ENCODE measurements at regions not wholly inside any gene's neighbourhood (a gene's known extent, or its start where the extent isn't known, plus 50 kb on each side); places are given as distances from the start of the nearest gene placed in this dataset.

DNA sequence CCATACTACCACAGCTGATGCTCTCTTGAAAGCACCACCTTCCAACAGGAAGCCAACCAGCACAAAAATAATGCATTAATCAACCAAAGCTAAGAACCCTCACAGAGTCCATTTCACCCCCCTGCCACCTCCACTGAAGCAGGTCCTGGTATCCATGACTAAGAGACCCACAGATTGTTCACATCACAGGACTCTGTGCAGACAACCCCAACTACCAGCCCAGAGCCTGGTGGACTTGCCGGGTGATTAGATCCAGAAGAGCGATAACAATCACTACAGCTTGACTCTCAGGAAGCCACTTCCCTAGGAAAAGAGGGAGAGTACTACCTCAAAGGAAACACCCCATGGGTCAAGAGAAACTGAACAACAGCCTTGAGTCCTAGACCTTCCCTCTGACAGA lies 528.1 kb downstream of the KIF20B start:
- TF ChIP-seq EZH2phosphoT487 (IDR thresholded peaks at IDR 0.05; ENCODE audit: borderline replicate concordance, low read depth, low read length): no peak
- TF ChIP-seq, protein P1, sequence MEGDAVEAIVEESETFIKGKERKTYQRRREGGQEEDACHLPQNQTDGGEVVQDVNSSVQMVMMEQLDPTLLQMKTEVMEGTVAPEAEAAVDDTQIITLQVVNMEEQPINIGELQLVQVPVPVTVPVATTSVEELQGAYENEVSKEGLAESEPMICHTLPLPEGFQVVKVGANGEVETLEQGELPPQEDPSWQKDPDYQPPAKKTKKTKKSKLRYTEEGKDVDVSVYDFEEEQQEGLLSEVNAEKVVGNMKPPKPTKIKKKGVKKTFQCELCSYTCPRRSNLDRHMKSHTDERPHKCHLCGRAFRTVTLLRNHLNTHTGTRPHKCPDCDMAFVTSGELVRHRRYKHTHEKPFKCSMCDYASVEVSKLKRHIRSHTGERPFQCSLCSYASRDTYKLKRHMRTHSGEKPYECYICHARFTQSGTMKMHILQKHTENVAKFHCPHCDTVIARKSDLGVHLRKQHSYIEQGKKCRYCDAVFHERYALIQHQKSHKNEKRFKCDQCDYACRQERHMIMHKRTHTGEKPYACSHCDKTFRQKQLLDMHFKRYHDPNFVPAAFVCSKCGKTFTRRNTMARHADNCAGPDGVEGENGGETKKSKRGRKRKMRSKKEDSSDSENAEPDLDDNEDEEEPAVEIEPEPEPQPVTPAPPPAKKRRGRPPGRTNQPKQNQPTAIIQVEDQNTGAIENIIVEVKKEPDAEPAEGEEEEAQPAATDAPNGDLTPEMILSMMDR (conservative IDR thresholded peaks at IDR 0.05; ENCODE audit: low read length): no peak

Measured in OCI-LY7 (cell line).